HepG2 (cell line): ENCODE measurements at regions not wholly inside any gene's neighbourhood (a gene's known extent, or its start where the extent isn't known, plus 50 kb on each side); places are given as distances from the start of the nearest gene placed in this dataset.

Source experiments
- ATAC-seq: fragments of 200-7000 bp; cut with Tn5 transposase; 3 replicates; pipeline ENCODE4 v1.9.1; 2020; ENCODE audit warnings: mild to moderate bottlenecking, moderate library complexity
- BruUV-seq: library from RNA; stranded (reverse); fragments of 400-500 nt; replicated peaks from 2 replicates; lab custom pipeline; 2021; lab: Mats Ljungman, UMichigan
- CTCF ChIA-PET: fragments of 300-600 bp; formaldehyde crosslinking; extraction: SDS; loops from one replicate; lab custom pipeline; 2021; ENCODE audit warnings: low total read pairs, inconsistent platforms, low intra/inter-chr PET ratio; lab: Yijun Ruan, JAX
- POLR2A ChIA-PET: fragments of 350-600 bp; sonication (Branson Sonifier 250); formaldehyde crosslinking; loops from one replicate; lab custom pipeline; 2020; ENCODE audit warnings: antibody characterized with exemption, inconsistent platforms; lab: Yijun Ruan, JAX
- DNase-seq: peaks from one replicate; pipeline ENCODE4 v3.0.0-alpha.2; 2015; ENCODE audit warnings: low spot score
- FAIRE-seq: peaks from 3 replicates; lab custom pipeline; 2011; peaks lifted over from hg19 to GRCh38; lab: Jason Lieb, UNC
- H2AFZ ChIP-seq: one replicate; pipeline ENCODE4 v1.6.1; 2011; ENCODE audit warnings: low read length, inconsistent platforms
- H3K27ac ChIP-seq: fragments of 300-600 bp; 3 replicates; pipeline ENCODE4 v1.8.0; 2011; ENCODE audit warnings: mixed run types, mild to moderate bottlenecking, mixed read lengths, low read length, inconsistent platforms; ENCODE audit not compliant: insufficient read depth; ENCODE audit errors: extremely low read length
- H3K27me3 ChIP-seq, 2 experiments: fragments of 200-600 bp in 1 of 2; 2 replicates in 1 of 2; 3 replicates in 1 of 2; pipeline versions ENCODE4 v1.6.0 to v1.8.0; 2011; ENCODE audit warnings: low read length in 2 of 2, mild to moderate bottlenecking in 2 of 2, moderate library complexity in 2 of 2, inconsistent platforms in 1 of 2; ENCODE audit not compliant: insufficient read depth in 2 of 2, control insufficient read depth in 1 of 2
- H3K36me3 ChIP-seq, 2 experiments: fragments of 200-600 bp in 1 of 2; replicated peaks in 1 of 2; 2 replicates in 1 of 2; 3 replicates in 1 of 2; pipeline versions ENCODE4 v1.5.1 to v1.8.0; 2011; ENCODE audit warnings: low read length in 2 of 2, inconsistent platforms in 1 of 2; ENCODE audit not compliant: insufficient read depth in 2 of 2, control insufficient read depth in 1 of 2
- H3K4me1 ChIP-seq: 2 replicates; pipeline ENCODE4 v1.5.1; 2012; ENCODE audit warnings: low read length, inconsistent platforms; ENCODE audit not compliant: insufficient read depth
- H3K4me2 ChIP-seq: 2 replicates; pipeline ENCODE4 v1.6.0; 2011; ENCODE audit warnings: low read depth, low read length, inconsistent platforms
- H3K4me3 ChIP-seq, 3 experiments: fragments of 200-600 bp in 1 of 3; sonication (generic), shearing (Covaris generic) in 1 of 3; replicated peaks in 1 of 3; 2 replicates each; pipeline ENCODE4 v1.5.1; 2011 to 2016; ENCODE audit warnings: low read length in 3 of 3, inconsistent platforms in 2 of 3, low read depth in 2 of 3, mild to moderate bottlenecking in 2 of 3, control low read depth in 1 of 3, mixed read lengths in 1 of 3; ENCODE audit not compliant: insufficient read depth in 1 of 3
- H3K79me2 ChIP-seq: one replicate; pipeline ENCODE4 v1.6.1; 2011; ENCODE audit warnings: low read length, inconsistent platforms; ENCODE audit not compliant: insufficient read depth
- H3K9ac ChIP-seq: 2 replicates; pipeline ENCODE4 v1.6.0; 2011; ENCODE audit warnings: mild to moderate bottlenecking, low read depth, low read length, inconsistent platforms; ENCODE audit not compliant: insufficient read depth
- H3K9me3 ChIP-seq: 2 replicates; pipeline ENCODE4 v1.5.1; 2012; ENCODE audit warnings: mild to moderate bottlenecking, low read length
- H4K20me1 ChIP-seq: 2 replicates; pipeline ENCODE4 v1.6.0; 2011; ENCODE audit warnings: inconsistent platforms, mild to moderate bottlenecking, low read length, moderate library complexity; ENCODE audit not compliant: insufficient read depth
- ELF1 ChIP-seq: sonication (generic); formaldehyde crosslinking; IDR thresholded peaks from 2 replicates; pipeline ENCODE4 v1.4.0; 2020; ENCODE audit warnings: missing genetic modification reagents
- MED8 ChIP-seq: sonication (generic); formaldehyde crosslinking; IDR thresholded peaks from 2 replicates; pipeline ENCODE4 v1.8.1; 2023; ENCODE audit warnings: mild to moderate bottlenecking, missing genetic modification reagents; ENCODE audit not compliant: insufficient replicate concordance
- MTA3 ChIP-seq: sonication (generic); formaldehyde crosslinking; IDR thresholded peaks from 2 replicates; pipeline ENCODE4 v1.4.0; 2020; ENCODE audit warnings: missing genetic modification reagents
- NKX3-1 ChIP-seq: sonication (generic); formaldehyde crosslinking; IDR thresholded peaks from 2 replicates; pipeline ENCODE4 v1.5.0; 2020; ENCODE audit warnings: missing genetic modification reagents
- NRL ChIP-seq: sonication (generic); formaldehyde crosslinking; IDR thresholded peaks from 2 replicates; pipeline ENCODE4 v1.5.0; 2020; ENCODE audit warnings: missing genetic modification reagents, mild to moderate bottlenecking, moderate library complexity, borderline replicate concordance
- POLR2G ChIP-seq: fragments of 200-400 bp; formaldehyde crosslinking; IDR thresholded peaks from 2 replicates; pipeline ENCODE4 v1.6.1; 2018; ENCODE audit warnings: mild to moderate bottlenecking, low read depth, low read length, moderate library complexity
- REXO4 ChIP-seq: sonication (generic); formaldehyde crosslinking; IDR thresholded peaks from 2 replicates; pipeline ENCODE4 v1.8.0; 2022; ENCODE audit warnings: missing genetic modification reagents, mild to moderate bottlenecking, borderline replicate concordance
- ZBTB4 ChIP-seq: sonication (generic); formaldehyde crosslinking; IDR thresholded peaks from 2 replicates; pipeline ENCODE4 v1.4.0; 2020; ENCODE audit warnings: missing genetic modification reagents, mild to moderate bottlenecking, borderline replicate concordance
- ZNF3 ChIP-seq: IDR thresholded peaks from 2 replicates; pipeline ENCODE4 v1.7.0; 2017; ENCODE audit warnings: inconsistent platforms
- ZNF318 ChIP-seq: sonication (generic); formaldehyde crosslinking; IDR thresholded peaks from 2 replicates; pipeline ENCODE4 v1.4.0; 2020; ENCODE audit warnings: mild to moderate bottlenecking, missing genetic modification reagents
- ZNF7 ChIP-seq: IDR thresholded peaks from 2 replicates; pipeline ENCODE4 v1.6.1; 2016; ENCODE audit warnings: missing biosample characterization, missing genetic modification reagents
- ZNF75D ChIP-seq: sonication (generic); formaldehyde crosslinking; IDR thresholded peaks from 2 replicates; pipeline ENCODE4 v1.8.1; 2023; ENCODE audit warnings: missing genetic modification reagents, mild to moderate bottlenecking, borderline replicate concordance
- ZNF781 ChIP-seq: sonication (generic); formaldehyde crosslinking; IDR thresholded peaks from 2 replicates; pipeline ENCODE4 v1.5.1; 2020; ENCODE audit warnings: borderline replicate concordance, mild to moderate bottlenecking, missing genetic modification reagents; ENCODE audit errors: not compliant biosample characterization
- ZNF883 ChIP-seq: sonication (generic); formaldehyde crosslinking; IDR thresholded peaks from 2 replicates; pipeline ENCODE4 v1.5.1; 2020; ENCODE audit warnings: mild to moderate bottlenecking, missing genetic modification reagents; ENCODE audit errors: not compliant biosample characterization
- WGBS: methylation state at CpG from one replicate; pipeline ENCODE4 v1.1.6; 2017; ENCODE audit warnings: low lambda C conversion rate; 5-methylcytosine and 5-hydroxymethylcytosine counted together
- in situ Hi-C: cut with HindIII; loops from 2 replicates; pipeline ENCODE4 v1.10.0; 2017; ENCODE audit warnings: low pct_unique_long_range_greater_than_20kb; ENCODE audit not compliant: extremely low pct_ligation_motif_present
- intact Hi-C: fragments of 100-400 bp; cut with micrococcal nuclease; formaldehyde crosslinking; loops from one replicate; pipeline ENCODE4 v1.10.0; 2022; ENCODE audit not compliant: unreplicated experiment

GRCh38 chr3:14033023-14033422, 91.6 kb downstream of the CHCHD4 start:
- H2AFZ ChIP-seq, result no peak overlapping the region
- ChIA-PET POLR2A (no interaction called here), CTCF (no interaction called here)
- no peak overlapping the region for H3K4me2 ChIP-seq
- H3K9me3 ChIP-seq, result no peaks in the 10 kb centered on the region
- no TSS peak for BruUV-seq
- H3K36me3 ChIP-seq, result no peaks in the 10 kb centered on the region
- peaks cover 0 to 4% of the 10 kb centered on the region in 2 experiments; a peak in 2 of 5 replicates for H3K27me3 ChIP-seq
- H3K4me1 ChIP-seq, result no peaks in the 10 kb centered on the region
- WGBS, result 0% methylated on average over 1 of the region's 1 CpG
- intact Hi-C loops, result no loop called here
- FAIRE-seq, result no peak
- no peaks in the 10 kb centered on the region for H3K79me2 ChIP-seq
- no peaks in the 10 kb centered on the region for H4K20me1 ChIP-seq
- no peak for ATAC-seq
- no peak overlapping the region for H3K27ac ChIP-seq
- no peak overlapping the region for H3K4me3 ChIP-seq
- no peak for DNase-seq
- in situ Hi-C loops, result no loop called here
- no peak overlapping the region for H3K9ac ChIP-seq
- TF ChIP-seq ZNF3, result no peak
- TF ChIP-seq NRL, result no peak
- no peak for TF ChIP-seq ZBTB4 (CRISPR knock-in tag)
- no peak for TF ChIP-seq MTA3 (CRISPR knock-in tag)
- TF ChIP-seq NKX3-1 (CRISPR knock-in tag), result no peak
- TF ChIP-seq MED8 (CRISPR knock-in tag), result no peak
- no peak for TF ChIP-seq POLR2G
- TF ChIP-seq ELF1, result no peak
- TF ChIP-seq ZNF318 (CRISPR knock-in tag), result no peak
- no peak for TF ChIP-seq ZNF75D (CRISPR knock-in tag)
- TF ChIP-seq REXO4 (CRISPR knock-in tag), result no peak
- no peak for TF ChIP-seq ZNF7 (CRISPR knock-in tag)
- no peak for TF ChIP-seq ZNF883 (CRISPR knock-in tag)
- TF ChIP-seq ZNF781 (CRISPR knock-in tag), result no peak
